GM18505 (cell line): ENCODE measurements at regions not wholly inside any gene's neighbourhood (a gene's known extent, or its start where the extent isn't known, plus 50 kb on each side); places are given as distances from the start of the nearest gene placed in this dataset.
"Not testable (repeated sequence)": the region's sequence is repeated elsewhere in the genome, so short reads cannot be mapped to it uniquely, and the experiment has no call there.

Source experiments
- ATAC-seq: cut with Tn5 transposase; IDR thresholded peaks from one replicate; pipeline ENCODE4 v1.9.1; 2021; ENCODE audit not compliant: unreplicated experiment

- not testable (repeated sequence) for ATAC-seq
These were observed 129.7 kb downstream of the FAM72C start for GRCh38 chr1:143842058-143842457.

GRCh38 chr1:143839182-143839581 is 132.6 kb downstream of the FAM72C start:
- not testable (repeated sequence) for ATAC-seq

GRCh38 chr1:143838598-143838929 is 133.2 kb downstream of the FAM72C start:
- ATAC-seq, result not testable (repeated sequence)

- ATAC-seq, result not testable (repeated sequence)
These were observed 133.7 kb downstream of the FAM72C start for GRCh38 chr1:143837924-143838597.

GRCh38 chr1:143833376-143833775 is 138.4 kb downstream of the FAM72C start:
- ATAC-seq, result not testable (repeated sequence)

- not testable (repeated sequence) for ATAC-seq
These were observed 139.4 kb downstream of the FAM72C start for GRCh38 chr1:143832379-143832716.

GRCh38 chr1:143831479-143832378 is 140.1 kb downstream of the FAM72C start:
- not testable (repeated sequence) for ATAC-seq

- not testable (repeated sequence) for ATAC-seq
These were observed 145.6 kb downstream of the FAM72C start for GRCh38 chr1:143826162-143826561.

GRCh38 chr1:143824266-143824665 is 147.5 kb downstream of the FAM72C start:
- not testable (repeated sequence) for ATAC-seq

- ATAC-seq, result not testable (repeated sequence)
These were observed 151.7 kb downstream of the FAM72C start for GRCh38 chr1:143820058-143820457.

GRCh38 chr1:143816369-143816768 is 155.4 kb downstream of the FAM72C start:
- not testable (repeated sequence) for ATAC-seq

GRCh38 chr1:143805374-143805773 is 166.4 kb downstream of the FAM72C start:
- not testable (repeated sequence) for ATAC-seq

- ATAC-seq, result not testable (repeated sequence)
These were observed 167.0 kb downstream of the FAM72C start for GRCh38 chr1:143804707-143805356.

GRCh38 chr1:143803927-143804411 is 167.8 kb downstream of the FAM72C start:
- ATAC-seq, result not testable (repeated sequence)

- not testable (repeated sequence) for ATAC-seq
These were observed 168.7 kb downstream of the FAM72C start for GRCh38 chr1:143803095-143803494.

GRCh38 chr1:143799568-143800187 is 172.1 kb downstream of the FAM72C start:
- ATAC-seq, result not testable (repeated sequence)

- not testable (repeated sequence) for ATAC-seq
These were observed 175.4 kb downstream of the FAM72C start for GRCh38 chr1:143796369-143796768.

GRCh38 chr1:143792047-143792937 is 179.5 kb downstream of the FAM72C start:
- not testable (repeated sequence) for ATAC-seq

GRCh38 chr1:143786381-143786780 is 185.4 kb downstream of the FAM72C start:
- not testable (repeated sequence) for ATAC-seq

- not testable (repeated sequence) for ATAC-seq
These were observed 185.9 kb downstream of the FAM72C start for GRCh38 chr1:143785883-143786282.
